ENCODE measurements at regions not wholly inside any gene's neighbourhood (a gene's known extent, or its start where the extent isn't known, plus 50 kb on each side); places are given as distances from the start of the nearest gene placed in this dataset.
"Not testable (repeated sequence)": the region's sequence is repeated elsewhere in the genome, so short reads cannot be mapped to it uniquely, and the experiment has no call there.

GRCh38 chr1:99401556-99401955, 137.3 kb downstream of the PLPPR4 start:
- H3K27me3 Mint-ChIP-seq (ENCODE audit: low read depth); CTCF ChIA-PET; ATAC-seq; H3K4me1 Mint-ChIP-seq; H3K36me3 Mint-ChIP-seq; H3K4me3 Mint-ChIP-seq; H3K27ac Mint-ChIP-seq; DNase-seq (ENCODE audit: low spot score); POLR2A ChIA-PET: not testable (repeated sequence)
- H3K9me3 Mint-ChIP-seq: peaks cover 17% of the 10 kb centered on the region

DNA sequence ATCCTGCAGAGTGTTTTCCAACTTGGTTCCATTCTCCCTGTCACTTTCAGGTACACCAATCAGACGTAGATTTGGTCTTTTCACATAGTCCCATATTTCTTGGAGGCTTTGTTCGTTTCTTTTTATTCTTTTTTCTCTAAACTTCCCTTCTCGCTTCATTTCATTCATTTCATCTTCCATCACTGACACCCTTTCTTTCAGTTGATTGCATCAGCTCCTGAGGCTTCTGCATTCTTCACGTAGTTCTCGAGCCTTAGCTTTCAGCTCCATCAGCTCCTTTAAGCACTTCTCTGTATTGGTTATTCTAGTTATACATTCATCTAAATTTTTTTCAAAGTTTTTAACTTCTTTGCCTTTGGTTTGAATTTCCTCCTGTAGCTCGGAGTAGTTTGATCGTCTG, 140.1 kb downstream of the PLPPR4 start:
- H3K9me3 Mint-ChIP-seq: peaks cover 18% of the 10 kb centered on the region
- H3K4me3 Mint-ChIP-seq; H3K27me3 Mint-ChIP-seq (ENCODE audit: low read depth); ATAC-seq; POLR2A ChIA-PET; H3K4me1 Mint-ChIP-seq; CTCF ChIA-PET; DNase-seq (ENCODE audit: low spot score); H3K27ac Mint-ChIP-seq; H3K36me3 Mint-ChIP-seq: not testable (repeated sequence)

DNA sequence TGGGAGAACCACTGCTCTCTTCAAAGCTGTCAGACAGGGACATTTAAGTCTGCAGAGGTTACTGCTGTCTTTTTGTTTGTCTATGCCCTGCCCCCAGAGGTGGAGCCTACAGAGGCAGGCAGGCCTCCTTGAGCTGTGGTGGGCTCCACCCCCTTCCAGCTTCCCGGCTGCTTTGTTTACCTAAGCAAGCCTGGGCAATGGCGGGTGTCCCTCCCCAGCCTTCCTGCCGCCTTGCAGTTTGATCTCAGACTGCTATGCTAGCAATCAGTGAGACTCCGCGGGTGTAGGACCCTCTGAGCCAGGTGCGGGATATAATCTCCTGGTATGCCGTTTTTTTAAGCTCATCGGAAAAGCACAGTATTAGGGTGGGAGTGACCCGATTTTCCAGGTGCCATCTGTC, 141.0 kb downstream of the PLPPR4 start:
- H3K27me3 Mint-ChIP-seq (ENCODE audit: low read depth); H3K4me1 Mint-ChIP-seq; H3K4me3 Mint-ChIP-seq; CTCF ChIA-PET; H3K36me3 Mint-ChIP-seq; POLR2A ChIA-PET; ATAC-seq; DNase-seq (ENCODE audit: low spot score); H3K27ac Mint-ChIP-seq: not testable (repeated sequence)
- H3K9me3 Mint-ChIP-seq: peaks cover 17% of the 10 kb centered on the region

- Mint-ChIP-seq H3K9me3 (peaks cover 17% of the 10 kb centered on the region), H3K27ac (no peak overlapping the region), H3K4me1 (no peaks in the 10 kb centered on the region), H3K4me3 (no peak overlapping the region), H3K27me3 (ENCODE audit: low read depth) (no peaks in the 10 kb centered on the region), H3K36me3 (peaks cover 8% of the 10 kb centered on the region)
- CTCF ChIA-PET: no interaction called here
- no peak for ATAC-seq
- no peak for TF ChIP-seq MYBL2 (CRISPR knock-in tag; IDR thresholded peaks at IDR 0.05)
- no peak for TF ChIP-seq RELA (CRISPR knock-in tag; IDR thresholded peaks at IDR 0.05; ENCODE audit: borderline replicate concordance)
- no peak for TF ChIP-seq ATF3 (CRISPR knock-in tag; conservative IDR thresholded peaks at IDR 0.05)
- TF ChIP-seq USF1 (CRISPR knock-in tag; IDR thresholded peaks at IDR 0.05): no peak
- TF ChIP-seq SMAD4 (CRISPR knock-in tag; IDR thresholded peaks at IDR 0.05): no peak
- TF ChIP-seq NR2C2 (CRISPR knock-in tag; IDR thresholded peaks at IDR 0.05): no peak
- TF ChIP-seq, protein P1, sequence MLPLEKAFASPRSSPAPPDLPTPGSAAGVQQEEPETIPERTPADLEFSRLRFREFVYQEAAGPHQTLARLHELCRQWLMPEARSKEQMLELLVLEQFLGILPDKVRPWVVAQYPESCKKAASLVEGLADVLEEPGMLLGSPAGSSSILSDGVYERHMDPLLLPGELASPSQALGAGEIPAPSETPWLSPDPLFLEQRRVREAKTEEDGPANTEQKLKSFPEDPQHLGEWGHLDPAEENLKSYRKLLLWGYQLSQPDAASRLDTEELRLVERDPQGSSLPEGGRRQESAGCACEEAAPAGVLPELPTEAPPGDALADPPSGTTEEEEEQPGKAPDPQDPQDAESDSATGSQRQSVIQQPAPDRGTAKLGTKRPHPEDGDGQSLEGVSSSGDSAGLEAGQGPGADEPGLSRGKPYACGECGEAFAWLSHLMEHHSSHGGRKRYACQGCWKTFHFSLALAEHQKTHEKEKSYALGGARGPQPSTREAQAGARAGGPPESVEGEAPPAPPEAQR (CRISPR knock-in tag; IDR thresholded peaks at IDR 0.05): no peak
- no peak for TF ChIP-seq ZNF138 (CRISPR knock-in tag; conservative IDR thresholded peaks at IDR 0.05)
- TF ChIP-seq E2F4 (CRISPR knock-in tag; IDR thresholded peaks at IDR 0.05; ENCODE audit: borderline replicate concordance, low read depth): no peak
- TF ChIP-seq ATF2 (CRISPR knock-in tag; IDR thresholded peaks at IDR 0.05; ENCODE audit: borderline replicate concordance, low read depth): no peak
- TF ChIP-seq CREB1 (CRISPR knock-in tag; IDR thresholded peaks at IDR 0.05): no peak
- no peak for TF ChIP-seq CREM (CRISPR knock-in tag; IDR thresholded peaks at IDR 0.05)
- TF ChIP-seq SMAD3 (CRISPR knock-in tag; IDR thresholded peaks at IDR 0.05; ENCODE audit: borderline replicate concordance): no peak
- TF ChIP-seq JAZF1 (CRISPR knock-in tag; IDR thresholded peaks at IDR 0.05): no peak
- DNase-seq (ENCODE audit: low spot score): no peak
- POLR2A ChIA-PET: no interaction called here
Measured at GRCh38 chr1:99407018-99407417, 142.7 kb downstream of the PLPPR4 start.

Measured in WTC11 (cell line).